ENCODE measurements at regions not wholly inside any gene's neighbourhood (a gene's known extent, or its start where the extent isn't known, plus 50 kb on each side); places are given as distances from the start of the nearest gene placed in this dataset.

- no peak for TF ChIP-seq EZH2 (IDR thresholded peaks at IDR 0.05; ENCODE audit: low read length, missing control alignments)
- TF ChIP-seq, protein P1, sequence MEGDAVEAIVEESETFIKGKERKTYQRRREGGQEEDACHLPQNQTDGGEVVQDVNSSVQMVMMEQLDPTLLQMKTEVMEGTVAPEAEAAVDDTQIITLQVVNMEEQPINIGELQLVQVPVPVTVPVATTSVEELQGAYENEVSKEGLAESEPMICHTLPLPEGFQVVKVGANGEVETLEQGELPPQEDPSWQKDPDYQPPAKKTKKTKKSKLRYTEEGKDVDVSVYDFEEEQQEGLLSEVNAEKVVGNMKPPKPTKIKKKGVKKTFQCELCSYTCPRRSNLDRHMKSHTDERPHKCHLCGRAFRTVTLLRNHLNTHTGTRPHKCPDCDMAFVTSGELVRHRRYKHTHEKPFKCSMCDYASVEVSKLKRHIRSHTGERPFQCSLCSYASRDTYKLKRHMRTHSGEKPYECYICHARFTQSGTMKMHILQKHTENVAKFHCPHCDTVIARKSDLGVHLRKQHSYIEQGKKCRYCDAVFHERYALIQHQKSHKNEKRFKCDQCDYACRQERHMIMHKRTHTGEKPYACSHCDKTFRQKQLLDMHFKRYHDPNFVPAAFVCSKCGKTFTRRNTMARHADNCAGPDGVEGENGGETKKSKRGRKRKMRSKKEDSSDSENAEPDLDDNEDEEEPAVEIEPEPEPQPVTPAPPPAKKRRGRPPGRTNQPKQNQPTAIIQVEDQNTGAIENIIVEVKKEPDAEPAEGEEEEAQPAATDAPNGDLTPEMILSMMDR (conservative IDR thresholded peaks at IDR 0.05 in 1 of 2, IDR thresholded peaks at IDR 0.05 in 1 of 2; ENCODE audit: low read depth in 1 of 2, low read length in 2 of 2), result no peak
- Histone ChIP-seq H3K27ac (ENCODE audit: insufficient read depth, low read length) (no peak overlapping the region), H3K79me2 (ENCODE audit: control insufficient read depth, insufficient read depth, low read length) (no peaks in the 10 kb centered on the region), H3K27me3 (ENCODE audit: control insufficient read depth, insufficient read depth, low read length) (no peaks in the 10 kb centered on the region), H3K9me3 (ENCODE audit: control insufficient read depth, insufficient read depth, low read depth, low read length) (no peaks in the 10 kb centered on the region), H4K20me1 (ENCODE audit: control insufficient read depth, extremely low read depth, insufficient read depth, low read length) (no peaks in the 10 kb centered on the region), H3K4me3 (replicated peaks in 1 of 4; ENCODE audit: control extremely low read depth in 1 of 4, insufficient read depth in 1 of 4, low read depth in 3 of 4, low read length in 4 of 4) (no peak overlapping the region), H3K4me2 (ENCODE audit: extremely low read depth, insufficient read depth, low read length) (no peak overlapping the region), H2AFZ (ENCODE audit: low read length) (no peak overlapping the region), H3K36me3 (ENCODE audit: control insufficient read depth, insufficient read depth, low read length) (no peaks in the 10 kb centered on the region), H3K4me1 (ENCODE audit: control insufficient read depth, extremely low read depth, insufficient read depth, low read length) (peaks cover 7% of the 10 kb centered on the region), H3K9ac (ENCODE audit: insufficient read depth, low read length) (no peak overlapping the region)
- DNase-seq (ENCODE audit: low read depth in 2 of 2), result no peak
Observed at GRCh38 chr17:77828749-77829539, 129.6 kb upstream of the TNRC6C start.

GRCh38 chr17:77829843-77830799 lies 128.4 kb upstream of the TNRC6C start:
- H3K36me3 ChIP-seq (ENCODE audit: control insufficient read depth, insufficient read depth, low read length), result no peaks in the 10 kb centered on the region
- no peaks in the 10 kb centered on the region for H3K27me3 ChIP-seq (ENCODE audit: control insufficient read depth, insufficient read depth, low read length)
- H4K20me1 ChIP-seq (ENCODE audit: control insufficient read depth, extremely low read depth, insufficient read depth, low read length), result no peaks in the 10 kb centered on the region
- peak overlapping the region; percentile 32 for H3K4me2 ChIP-seq (ENCODE audit: extremely low read depth, insufficient read depth, low read length)
- TF ChIP-seq EZH2 (IDR thresholded peaks at IDR 0.05; ENCODE audit: low read length, missing control alignments), result no peak
- TF ChIP-seq, protein P1 (conservative IDR thresholded peaks at IDR 0.05 in 1 of 2, IDR thresholded peaks at IDR 0.05 in 1 of 2; ENCODE audit: low read depth in 1 of 2, low read length in 2 of 2), result no peak
- H3K4me3 ChIP-seq (replicated peaks in 1 of 4; ENCODE audit: control extremely low read depth in 1 of 4, insufficient read depth in 1 of 4, low read depth in 3 of 4, low read length in 4 of 4), result no peak overlapping the region
- no peak overlapping the region for H2AFZ ChIP-seq (ENCODE audit: low read length)
- H3K9me3 ChIP-seq (ENCODE audit: control insufficient read depth, insufficient read depth, low read depth, low read length), result no peaks in the 10 kb centered on the region
- H3K4me1 ChIP-seq (ENCODE audit: control insufficient read depth, extremely low read depth, insufficient read depth, low read length), result peaks cover 7% of the 10 kb centered on the region
- no peak overlapping the region for H3K9ac ChIP-seq (ENCODE audit: insufficient read depth, low read length)
- H3K27ac ChIP-seq (ENCODE audit: insufficient read depth, low read length), result peak overlapping the region; percentile 28
- H3K79me2 ChIP-seq (ENCODE audit: control insufficient read depth, insufficient read depth, low read length), result no peaks in the 10 kb centered on the region
- DNase-seq (ENCODE audit: low read depth in 2 of 2), result peak; percentile 42 to 86

DNA sequence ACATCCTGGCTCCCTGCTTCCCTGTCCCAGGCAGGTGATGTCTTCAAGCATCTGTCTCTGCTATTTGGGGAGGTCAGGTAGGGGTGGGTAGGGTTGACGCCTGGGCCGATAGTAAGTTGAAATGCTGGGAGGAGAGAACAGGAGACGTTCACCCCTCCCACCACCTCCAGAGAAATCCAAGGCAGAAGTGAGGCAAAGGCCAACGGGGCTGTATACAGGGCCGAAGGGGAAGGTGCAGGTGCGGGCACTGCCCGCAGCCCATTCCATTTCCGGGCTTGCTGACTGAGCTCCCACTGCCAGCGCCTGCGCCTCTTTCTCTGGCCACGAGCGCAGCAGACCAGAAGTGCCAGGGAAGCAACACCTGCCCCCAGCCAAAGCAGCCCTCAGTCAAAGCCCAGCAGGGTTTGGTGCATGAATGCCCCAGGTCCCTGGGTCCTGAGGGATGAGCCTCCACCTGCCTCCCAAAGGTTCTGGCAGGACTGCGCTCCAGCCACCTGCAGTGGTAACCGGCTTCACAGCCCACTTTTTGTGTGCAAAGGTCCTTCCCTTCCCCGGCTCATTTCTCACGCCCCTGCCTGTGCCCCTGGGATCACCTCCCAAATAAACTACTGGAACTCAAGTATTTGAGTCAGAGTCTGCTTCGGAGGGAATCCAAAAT lies 127.6 kb upstream of the TNRC6C start:
- peaks cover 7% of the 10 kb centered on the region for H3K4me1 ChIP-seq (ENCODE audit: control insufficient read depth, extremely low read depth, insufficient read depth, low read length)
- no peak for TF ChIP-seq EZH2 (IDR thresholded peaks at IDR 0.05; ENCODE audit: low read length, missing control alignments)
- TF ChIP-seq, protein P1 (conservative IDR thresholded peaks at IDR 0.05 in 1 of 2, IDR thresholded peaks at IDR 0.05 in 1 of 2; ENCODE audit: low read depth in 1 of 2, low read length in 2 of 2), result no peak

More for the DNA sequence above, 127.6 kb upstream of the TNRC6C start:
- Histone ChIP-seq H3K4me3 (replicated peaks in 1 of 4; ENCODE audit: control extremely low read depth in 1 of 4, insufficient read depth in 1 of 4, low read depth in 3 of 4, low read length in 4 of 4) (no peak overlapping the region), H3K9me3 (ENCODE audit: control insufficient read depth, insufficient read depth, low read depth, low read length) (no peaks in the 10 kb centered on the region), H3K4me2 (ENCODE audit: extremely low read depth, insufficient read depth, low read length) (peak overlapping the region; percentile 35), H4K20me1 (ENCODE audit: control insufficient read depth, extremely low read depth, insufficient read depth, low read length) (no peaks in the 10 kb centered on the region), H3K27ac (ENCODE audit: insufficient read depth, low read length) (peak overlapping the region; percentile 32), H3K9ac (ENCODE audit: insufficient read depth, low read length) (no peak overlapping the region), H3K27me3 (ENCODE audit: control insufficient read depth, insufficient read depth, low read length) (no peaks in the 10 kb centered on the region), H2AFZ (ENCODE audit: low read length) (no peak overlapping the region), H3K79me2 (ENCODE audit: control insufficient read depth, insufficient read depth, low read length) (no peaks in the 10 kb centered on the region), H3K36me3 (ENCODE audit: control insufficient read depth, insufficient read depth, low read length) (no peaks in the 10 kb centered on the region)
- no peak for DNase-seq (ENCODE audit: low read depth in 2 of 2)
